Endodermal cell (in vitro differentiated cells): ENCODE measurements at regions not wholly inside any gene's neighbourhood (a gene's known extent, or its start where the extent isn't known, plus 50 kb on each side); places are given as distances from the start of the nearest gene placed in this dataset.

Experiments used
- DNase-seq: peaks from one replicate; pipeline ENCODE4 v3.0.0-alpha.2; 2017
- H3K27ac ChIP-seq: 2 replicates; pipeline ENCODE4 v1.5.1; 2013; ENCODE audit warnings: mild to moderate bottlenecking, low read depth, low read length, moderate library complexity
- H3K27me3 ChIP-seq: 2 replicates; pipeline ENCODE4 v1.6.1; 2013; ENCODE audit warnings: mild to moderate bottlenecking, low read length, moderate library complexity; ENCODE audit not compliant: insufficient read depth, control insufficient read depth, poor library complexity, severe bottlenecking
- H3K36me3 ChIP-seq: 2 replicates; pipeline ENCODE4 v1.7.0; 2013; ENCODE audit warnings: mild to moderate bottlenecking, low read length, moderate library complexity; ENCODE audit not compliant: control insufficient read depth, insufficient read depth
- H3K4me1 ChIP-seq: one replicate; pipeline ENCODE4 v1.7.0; 2013; ENCODE audit warnings: low read length; ENCODE audit not compliant: control insufficient read depth, insufficient read depth
- H3K4me3 ChIP-seq: 2 replicates; pipeline ENCODE4 v1.5.1; 2013; ENCODE audit warnings: mild to moderate bottlenecking, low read length, moderate library complexity
- H3K9ac ChIP-seq: 2 replicates; pipeline ENCODE4 v1.6.1; 2013; ENCODE audit warnings: mild to moderate bottlenecking, low read length, moderate library complexity; ENCODE audit not compliant: poor library complexity, severe bottlenecking; ENCODE audit errors: extremely low read depth
- H3K9me3 ChIP-seq: 2 replicates; pipeline ENCODE4 v1.6.1; 2013; ENCODE audit warnings: mild to moderate bottlenecking, low read length, moderate library complexity; ENCODE audit not compliant: control insufficient read depth
- H3K27ac Mint-ChIP-seq: 2 replicates; pipeline ENCODE4 v1.8.0; 2020; ENCODE audit warnings: mixed read lengths
- H3K27me3 Mint-ChIP-seq: 2 replicates; pipeline ENCODE4 v1.8.0; 2021; ENCODE audit warnings: mild to moderate bottlenecking, mixed read lengths; ENCODE audit not compliant: insufficient read depth
- H3K36me3 Mint-ChIP-seq: 2 replicates; pipeline ENCODE4 v1.8.0; 2020; ENCODE audit warnings: low read depth, mixed read lengths
- H3K4me1 Mint-ChIP-seq: 2 replicates; pipeline ENCODE4 v1.8.0; 2020; ENCODE audit warnings: mixed read lengths
- H3K4me3 Mint-ChIP-seq: 2 replicates; pipeline ENCODE4 v1.8.0; 2020; ENCODE audit warnings: mild to moderate bottlenecking, moderate library complexity, mixed read lengths
- H3K9me3 Mint-ChIP-seq: 2 replicates; pipeline ENCODE4 v1.8.0; 2020; ENCODE audit warnings: mild to moderate bottlenecking, mixed read lengths
- WGBS, 2 experiments: methylation state at CpG; one replicate each; pipeline versions ENCODE4 v1.1.5 to v1.1.7; 2013; ENCODE audit warnings: missing lambda C conversion rate in 2 of 2, mixed read lengths in 1 of 2; ENCODE audit not compliant: insufficient coverage in 1 of 2, insufficient read length in 1 of 2; 5-methylcytosine and 5-hydroxymethylcytosine counted together
- TF ChIP-seq, protein P1 (sequence below): fragments of 200-600 bp; sonication (generic); conservative IDR thresholded peaks from 2 replicates; pipeline ENCODE4 v1.5.0; 2021; ENCODE audit warnings: antibody characterized with exemption, mild to moderate bottlenecking

GRCh38 chr2:181829230-181829629 lies 62.3 kb upstream of the ITPRID2 start:
- H3K9ac ChIP-seq, result no peak overlapping the region
- 96% methylated on average over 1 of the region's 1 CpG; no CpG with 5 or more reads in 1 of the 2 experiments for WGBS, 2 experiments
- Mint-ChIP-seq H3K27me3 (no peaks in the 10 kb centered on the region), H3K27ac (no peak overlapping the region), H3K36me3 (no peaks in the 10 kb centered on the region), H3K9me3 (no peaks in the 10 kb centered on the region), H3K4me1 (no peaks in the 10 kb centered on the region), H3K4me3 (no peak overlapping the region)
- no peak for DNase-seq
- H3K36me3 ChIP-seq, result no peaks in the 10 kb centered on the region
- TF ChIP-seq, protein P1, sequence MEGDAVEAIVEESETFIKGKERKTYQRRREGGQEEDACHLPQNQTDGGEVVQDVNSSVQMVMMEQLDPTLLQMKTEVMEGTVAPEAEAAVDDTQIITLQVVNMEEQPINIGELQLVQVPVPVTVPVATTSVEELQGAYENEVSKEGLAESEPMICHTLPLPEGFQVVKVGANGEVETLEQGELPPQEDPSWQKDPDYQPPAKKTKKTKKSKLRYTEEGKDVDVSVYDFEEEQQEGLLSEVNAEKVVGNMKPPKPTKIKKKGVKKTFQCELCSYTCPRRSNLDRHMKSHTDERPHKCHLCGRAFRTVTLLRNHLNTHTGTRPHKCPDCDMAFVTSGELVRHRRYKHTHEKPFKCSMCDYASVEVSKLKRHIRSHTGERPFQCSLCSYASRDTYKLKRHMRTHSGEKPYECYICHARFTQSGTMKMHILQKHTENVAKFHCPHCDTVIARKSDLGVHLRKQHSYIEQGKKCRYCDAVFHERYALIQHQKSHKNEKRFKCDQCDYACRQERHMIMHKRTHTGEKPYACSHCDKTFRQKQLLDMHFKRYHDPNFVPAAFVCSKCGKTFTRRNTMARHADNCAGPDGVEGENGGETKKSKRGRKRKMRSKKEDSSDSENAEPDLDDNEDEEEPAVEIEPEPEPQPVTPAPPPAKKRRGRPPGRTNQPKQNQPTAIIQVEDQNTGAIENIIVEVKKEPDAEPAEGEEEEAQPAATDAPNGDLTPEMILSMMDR, result no peak
- no peaks in the 10 kb centered on the region for H3K4me1 ChIP-seq
- no peaks in the 10 kb centered on the region for H3K9me3 ChIP-seq
- no peaks in the 10 kb centered on the region for H3K27me3 ChIP-seq
- H3K4me3 ChIP-seq, result no peak overlapping the region
- no peak overlapping the region for H3K27ac ChIP-seq

DNA sequence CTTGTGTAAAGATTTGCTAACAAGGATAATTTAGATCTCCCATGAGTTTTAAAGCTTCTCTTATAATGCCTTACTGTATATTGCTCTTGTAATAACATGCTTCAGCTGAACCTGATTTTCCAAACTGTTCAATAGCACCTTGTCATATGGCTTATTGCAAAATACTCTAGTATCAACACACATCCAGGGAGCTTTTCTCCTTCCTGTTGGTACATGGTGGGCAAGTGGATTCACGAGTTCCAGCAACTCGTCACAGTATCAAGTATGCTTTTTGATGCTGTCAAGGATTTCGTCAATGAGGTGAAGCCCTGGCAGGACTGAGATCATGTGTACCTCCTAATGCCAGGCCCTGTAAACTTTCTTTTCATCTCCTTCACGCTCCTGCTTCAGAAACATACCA lies 59.5 kb upstream of the ITPRID2 start:
- no peak overlapping the region for H3K9ac ChIP-seq
- no peak overlapping the region for H3K4me3 ChIP-seq
- Mint-ChIP-seq H3K36me3 (no peaks in the 10 kb centered on the region), H3K9me3 (peaks cover 2% of the 10 kb centered on the region), H3K4me3 (no peak overlapping the region), H3K27ac (no peak overlapping the region), H3K4me1 (no peaks in the 10 kb centered on the region), H3K27me3 (no peaks in the 10 kb centered on the region)
- H3K4me1 ChIP-seq, result no peaks in the 10 kb centered on the region
- H3K27ac ChIP-seq, result no peak overlapping the region
- no peaks in the 10 kb centered on the region for H3K9me3 ChIP-seq
- TF ChIP-seq, protein P1, result no peak
- WGBS, 2 experiments, result 88 to 93% methylated on average over 3 to 4 of the region's 4 CpGs
- DNase-seq, result no peak
- no peaks in the 10 kb centered on the region for H3K36me3 ChIP-seq
- no peaks in the 10 kb centered on the region for H3K27me3 ChIP-seq

GRCh38 chr2:181836583-181836982 lies 54.9 kb upstream of the ITPRID2 start:
- no peaks in the 10 kb centered on the region for H3K4me1 ChIP-seq
- H3K9me3 Mint-ChIP-seq, result peaks cover 2% of the 10 kb centered on the region
- no peak overlapping the region for H3K27ac Mint-ChIP-seq

More at GRCh38 chr2:181836583-181836982, 54.9 kb upstream of the ITPRID2 start:
- H3K4me1 Mint-ChIP-seq, result no peaks in the 10 kb centered on the region
- H3K27me3 Mint-ChIP-seq, result no peaks in the 10 kb centered on the region
- H3K4me3 Mint-ChIP-seq, result no peak overlapping the region
- H3K36me3 Mint-ChIP-seq, result no peaks in the 10 kb centered on the region
- H3K36me3 ChIP-seq, result no peaks in the 10 kb centered on the region
- H3K27ac ChIP-seq, result no peak overlapping the region
- H3K9ac ChIP-seq, result no peak overlapping the region
- no peaks in the 10 kb centered on the region for H3K9me3 ChIP-seq
- TF ChIP-seq, protein P1, result no peak
- 100% methylated on average over 1 of the region's 2 CpGs for WGBS, 2 experiments
- DNase-seq, result no peak
- no peaks in the 10 kb centered on the region for H3K27me3 ChIP-seq
- H3K4me3 ChIP-seq, result no peak overlapping the region
